ENCODE measurements at regions not wholly inside any gene's neighbourhood (a gene's known extent, or its start where the extent isn't known, plus 50 kb on each side); places are given as distances from the start of the nearest gene placed in this dataset.

DNA sequence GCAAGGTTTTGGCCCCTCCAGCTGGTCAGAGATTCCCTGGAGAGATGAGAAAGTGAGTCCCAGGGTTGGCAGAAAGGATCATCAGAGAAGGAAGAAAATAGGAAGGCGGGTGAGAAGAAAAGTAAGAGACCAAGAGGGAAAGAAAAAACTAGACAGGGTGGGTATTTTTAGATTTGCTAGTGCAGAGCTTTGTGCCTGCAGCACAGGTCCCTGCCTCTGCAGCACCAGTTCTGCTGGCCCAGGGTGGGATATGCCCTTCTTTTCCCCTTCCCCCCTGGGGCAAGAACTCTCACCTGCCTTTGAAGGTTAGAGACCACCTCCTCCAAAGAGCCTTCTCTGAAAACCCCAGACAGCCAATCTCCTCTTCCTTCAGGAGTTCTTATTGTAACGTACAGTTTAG, 90.3 kb upstream of the EGFLAM start:
- peaks cover 14% of the 10 kb centered on the region; the same call in 1 of the 2 replicates for H3K4me1 ChIP-seq (ENCODE audit: insufficient read depth, low read length)
- H3K27ac ChIP-seq (ENCODE audit: low read length), result no peak overlapping the region
- no peaks in the 10 kb centered on the region for H3K9me3 ChIP-seq (ENCODE audit: insufficient read depth, low read depth, low read length)
- no peak overlapping the region for H3K9ac ChIP-seq (ENCODE audit: low read depth, low read length)
- H3K27me3 ChIP-seq (ENCODE audit: insufficient read depth, low read length), result peaks cover 29% of the 10 kb centered on the region
- no peaks in the 10 kb centered on the region for H3K36me3 ChIP-seq (ENCODE audit: insufficient read depth, low read depth, low read length)
- 0 out of 2 replicates have a peak overlapping the region, but pooled peaks have one; percentile 13 for H3K4me3 ChIP-seq (ENCODE audit: low read length)

DNA sequence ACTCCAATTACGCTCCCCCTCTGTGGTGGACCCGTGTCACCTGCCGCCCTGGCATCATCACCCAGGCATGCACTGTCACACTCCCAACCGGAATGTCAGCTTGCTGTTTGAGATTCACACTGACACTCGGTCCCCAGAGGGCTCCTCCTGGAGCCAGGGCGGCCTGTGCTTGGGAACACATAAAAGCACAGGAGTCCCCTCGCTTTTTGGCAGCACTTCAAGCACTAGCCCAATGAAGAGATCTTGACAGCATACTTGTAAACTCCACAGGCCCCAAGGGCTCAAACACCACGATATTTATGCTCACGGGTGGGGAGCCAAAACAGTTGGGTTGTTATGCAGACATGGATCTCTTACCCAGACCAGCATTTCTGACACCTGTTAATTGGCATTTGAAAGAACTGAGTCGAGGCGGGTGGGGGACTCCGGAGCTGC, 90.8 kb upstream of the EGFLAM start:
- Histone ChIP-seq H3K27ac (ENCODE audit: low read length) (no peak overlapping the region), H3K27me3 (ENCODE audit: insufficient read depth, low read length) (peaks cover 29% of the 10 kb centered on the region), H3K36me3 (ENCODE audit: insufficient read depth, low read depth, low read length) (no peaks in the 10 kb centered on the region), H3K9ac (ENCODE audit: low read depth, low read length) (no peak overlapping the region), H3K4me1 (ENCODE audit: insufficient read depth, low read length) (peaks cover 14% of the 10 kb centered on the region; the same call in 1 of the 2 replicates), H3K4me3 (ENCODE audit: low read length) (peak overlapping the region; percentile 13; the same call in 1 of the 2 replicates), H3K9me3 (ENCODE audit: insufficient read depth, low read depth, low read length) (no peaks in the 10 kb centered on the region)

DNA sequence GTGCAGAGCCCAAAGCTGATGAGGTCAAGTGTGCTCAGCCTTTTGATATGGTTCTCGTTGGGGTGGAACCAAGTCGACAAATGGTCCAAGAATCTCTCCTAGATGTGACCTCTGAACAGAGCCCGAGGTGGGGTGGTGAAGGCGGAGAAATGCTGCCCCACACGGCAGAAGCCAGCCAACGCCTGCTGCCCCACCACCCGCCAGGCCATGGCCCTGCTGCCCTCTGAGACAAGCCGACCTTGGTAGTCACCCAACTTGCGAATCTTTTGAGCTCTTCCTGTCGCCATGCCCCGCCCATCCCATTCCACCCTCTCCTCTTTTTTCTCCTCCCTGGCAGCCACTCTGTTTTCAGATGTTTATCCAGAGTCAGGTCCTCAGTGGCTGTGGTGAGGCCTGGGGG, 91.5 kb upstream of the EGFLAM start:
- no peak overlapping the region for H3K27ac ChIP-seq (ENCODE audit: low read length)
- no peak overlapping the region for H3K9ac ChIP-seq (ENCODE audit: low read depth, low read length)
- peaks cover 14% of the 10 kb centered on the region; the same call in 1 of the 2 replicates for H3K4me1 ChIP-seq (ENCODE audit: insufficient read depth, low read length)
- no peak overlapping the region for H3K4me3 ChIP-seq (ENCODE audit: low read length)
- no peaks in the 10 kb centered on the region for H3K9me3 ChIP-seq (ENCODE audit: insufficient read depth, low read depth, low read length)
- no peaks in the 10 kb centered on the region for H3K36me3 ChIP-seq (ENCODE audit: insufficient read depth, low read depth, low read length)
- peaks cover 29% of the 10 kb centered on the region for H3K27me3 ChIP-seq (ENCODE audit: insufficient read depth, low read length)

DNA sequence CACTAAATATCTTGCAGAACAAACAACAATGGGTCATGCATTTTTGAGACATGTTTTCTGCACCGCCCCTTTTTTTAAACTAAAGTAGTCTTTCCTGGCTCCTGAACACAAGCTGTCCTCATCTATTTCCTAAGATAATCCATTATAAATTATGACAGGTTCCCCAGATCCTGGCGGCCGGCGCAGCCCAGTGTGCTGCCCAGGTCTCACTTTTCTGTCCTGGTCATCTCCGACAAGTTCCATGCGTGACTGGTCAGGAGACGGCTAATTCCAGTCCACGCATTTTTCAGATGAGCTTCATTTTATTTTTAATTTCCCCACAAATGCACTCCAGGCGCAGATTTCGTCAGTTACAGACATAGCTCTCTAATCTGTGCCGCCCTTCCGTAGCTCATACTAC, 92.9 kb upstream of the EGFLAM start:
- Histone ChIP-seq H3K4me1 (ENCODE audit: insufficient read depth, low read length) (peaks cover 14% of the 10 kb centered on the region; the same call in 1 of the 2 replicates), H3K27me3 (ENCODE audit: insufficient read depth, low read length) (peaks cover 29% of the 10 kb centered on the region), H3K9ac (ENCODE audit: low read depth, low read length) (no peak overlapping the region), H3K4me3 (ENCODE audit: low read length) (no peak overlapping the region), H3K36me3 (ENCODE audit: insufficient read depth, low read depth, low read length) (no peaks in the 10 kb centered on the region), H3K27ac (ENCODE audit: low read length) (no peak overlapping the region), H3K9me3 (ENCODE audit: insufficient read depth, low read depth, low read length) (no peaks in the 10 kb centered on the region; the same call in 1 of the 2 replicates)

DNA sequence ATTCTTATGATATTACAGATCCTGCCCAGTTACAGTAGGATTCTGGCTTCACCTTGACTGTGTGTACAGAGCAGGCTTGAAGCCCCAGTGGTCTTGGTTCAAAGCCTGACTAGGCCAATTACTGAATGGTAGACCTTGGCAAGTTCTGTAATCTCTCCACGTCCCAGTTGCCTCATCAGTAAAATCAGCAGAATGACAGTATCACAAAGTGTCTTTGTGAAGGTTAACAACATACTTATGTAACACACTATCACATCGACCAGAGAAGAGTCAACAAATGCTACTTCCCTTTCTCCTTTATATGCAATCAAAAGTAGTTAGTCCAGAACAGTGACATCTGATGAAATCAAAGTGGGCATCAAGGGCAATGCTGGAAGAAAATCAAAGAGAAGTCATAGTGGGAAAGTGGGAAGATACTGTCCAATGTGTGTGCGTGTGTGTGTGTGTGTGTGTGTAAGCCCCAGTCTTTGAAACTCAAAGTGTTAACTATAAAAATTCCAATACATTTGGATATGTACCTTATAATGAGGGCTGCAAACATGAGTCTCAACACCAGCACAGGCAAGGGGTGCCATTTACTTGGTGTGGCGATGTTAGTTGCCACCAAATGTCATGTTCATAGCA, 93.5 kb upstream of the EGFLAM start:
- Histone ChIP-seq H3K36me3 (ENCODE audit: insufficient read depth, low read depth, low read length) (no peaks in the 10 kb centered on the region), H3K9ac (ENCODE audit: low read depth, low read length) (no peak overlapping the region), H3K4me3 (ENCODE audit: low read length) (no peak overlapping the region), H3K27me3 (ENCODE audit: insufficient read depth, low read length) (peaks cover 29% of the 10 kb centered on the region), H3K9me3 (ENCODE audit: insufficient read depth, low read depth, low read length) (no peaks in the 10 kb centered on the region; the same call in 1 of the 2 replicates), H3K4me1 (ENCODE audit: insufficient read depth, low read length) (peaks cover 14% of the 10 kb centered on the region; the same call in 1 of the 2 replicates), H3K27ac (ENCODE audit: low read length) (no peak overlapping the region)

DNA sequence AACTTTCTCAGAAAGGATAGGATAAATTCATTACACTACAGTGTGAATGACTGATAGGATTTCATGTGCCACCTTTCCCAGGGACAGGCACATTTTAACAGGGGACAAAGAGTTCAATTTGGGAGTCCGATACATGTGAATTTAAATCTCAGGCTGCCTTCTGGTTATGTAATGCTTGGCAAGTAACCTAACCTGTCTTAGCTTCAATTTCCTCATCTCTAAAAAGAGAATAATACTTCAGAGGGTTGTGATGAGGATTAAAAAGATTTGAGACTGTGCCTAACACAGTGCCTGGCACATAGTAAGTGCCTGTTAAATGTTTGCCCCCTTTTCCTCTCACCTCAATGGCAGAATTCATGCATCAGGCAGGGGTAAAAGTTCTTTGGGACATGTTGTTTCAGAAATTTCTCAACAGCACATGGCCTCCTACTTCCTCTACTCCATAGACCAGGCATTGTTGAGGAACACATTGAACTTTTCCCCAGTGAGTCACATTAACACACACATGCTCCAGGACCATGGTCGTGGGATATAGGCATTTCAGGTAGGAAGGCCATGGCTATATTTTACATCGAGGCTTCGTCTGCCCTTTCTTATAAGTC, 94.6 kb upstream of the EGFLAM start:
- Histone ChIP-seq H3K4me3 (ENCODE audit: low read length) (no peak overlapping the region), H3K27me3 (ENCODE audit: insufficient read depth, low read length) (peaks cover 28% of the 10 kb centered on the region), H3K9me3 (ENCODE audit: insufficient read depth, low read depth, low read length) (no peaks in the 10 kb centered on the region; the same call in 1 of the 2 replicates), H3K36me3 (ENCODE audit: insufficient read depth, low read depth, low read length) (no peaks in the 10 kb centered on the region), H3K27ac (ENCODE audit: low read length) (no peak overlapping the region), H3K4me1 (ENCODE audit: insufficient read depth, low read length) (peaks cover 14% of the 10 kb centered on the region; the same call in 1 of the 2 replicates), H3K9ac (ENCODE audit: low read depth, low read length) (no peak overlapping the region)

DNA sequence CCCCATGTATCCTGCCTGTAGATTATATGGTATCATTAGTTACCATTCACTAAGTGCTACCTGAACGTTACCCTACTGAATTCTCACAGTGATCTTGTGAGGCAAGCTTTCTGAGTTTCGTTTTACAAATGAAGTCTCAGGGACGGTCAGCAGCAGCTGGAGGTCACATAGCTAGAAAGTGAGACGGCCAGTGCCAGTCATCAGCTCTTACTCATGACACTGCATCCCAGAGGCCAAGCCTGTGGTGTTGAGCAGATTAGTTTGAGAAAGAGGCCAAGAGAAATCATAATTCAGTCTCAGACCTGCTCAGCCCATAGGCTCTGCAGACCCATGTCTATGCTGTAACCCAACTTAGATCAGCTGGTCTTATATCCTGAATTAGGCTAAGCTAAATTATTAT, 95.7 kb upstream of the EGFLAM start:
- Histone ChIP-seq H3K4me3 (ENCODE audit: low read length) (no peak overlapping the region), H3K27me3 (ENCODE audit: insufficient read depth, low read length) (peaks cover 19% of the 10 kb centered on the region)

DNA sequence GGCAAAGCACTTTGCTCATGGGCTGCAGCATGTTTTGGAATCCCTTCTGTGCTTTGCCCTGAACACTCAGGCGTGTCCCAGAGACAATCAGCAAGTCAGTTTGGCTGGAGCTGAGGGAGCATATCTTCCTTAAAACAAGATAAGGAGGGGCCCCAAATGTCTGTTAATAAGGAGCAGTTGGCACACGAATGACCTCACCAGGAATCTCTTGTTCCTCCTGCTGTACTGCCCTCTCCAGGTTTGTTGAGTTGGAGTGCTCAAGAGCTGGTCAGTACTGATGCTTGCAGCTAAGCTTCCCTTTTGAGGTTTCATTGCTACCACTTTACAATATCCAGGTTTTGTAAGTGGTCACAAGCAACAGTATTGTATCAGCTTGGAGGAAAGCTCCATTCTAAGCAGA, 101.3 kb upstream of the EGFLAM start:
- H3K9ac ChIP-seq (ENCODE audit: low read depth, low read length), result no peak overlapping the region
- no peaks in the 10 kb centered on the region; the same call in 1 of the 2 replicates for H3K9me3 ChIP-seq (ENCODE audit: insufficient read depth, low read depth, low read length)
- H3K36me3 ChIP-seq (ENCODE audit: insufficient read depth, low read depth, low read length), result no peaks in the 10 kb centered on the region
- H3K4me3 ChIP-seq (ENCODE audit: low read length), result no peak overlapping the region
- H3K4me1 ChIP-seq (ENCODE audit: insufficient read depth, low read length), result no peaks in the 10 kb centered on the region
- no peaks in the 10 kb centered on the region for H3K27me3 ChIP-seq (ENCODE audit: insufficient read depth, low read length)
- no peak overlapping the region for H3K27ac ChIP-seq (ENCODE audit: low read length)

More for the DNA sequence above, 95.7 kb upstream of the EGFLAM start:
- Histone ChIP-seq H3K27ac (ENCODE audit: low read length) (no peak overlapping the region), H3K4me1 (ENCODE audit: insufficient read depth, low read length) (peaks cover 11% of the 10 kb centered on the region; the same call in 1 of the 2 replicates), H3K9me3 (ENCODE audit: insufficient read depth, low read depth, low read length) (no peaks in the 10 kb centered on the region; the same call in 1 of the 2 replicates), H3K36me3 (ENCODE audit: insufficient read depth, low read depth, low read length) (no peaks in the 10 kb centered on the region), H3K9ac (ENCODE audit: low read depth, low read length) (no peak overlapping the region)

DNA sequence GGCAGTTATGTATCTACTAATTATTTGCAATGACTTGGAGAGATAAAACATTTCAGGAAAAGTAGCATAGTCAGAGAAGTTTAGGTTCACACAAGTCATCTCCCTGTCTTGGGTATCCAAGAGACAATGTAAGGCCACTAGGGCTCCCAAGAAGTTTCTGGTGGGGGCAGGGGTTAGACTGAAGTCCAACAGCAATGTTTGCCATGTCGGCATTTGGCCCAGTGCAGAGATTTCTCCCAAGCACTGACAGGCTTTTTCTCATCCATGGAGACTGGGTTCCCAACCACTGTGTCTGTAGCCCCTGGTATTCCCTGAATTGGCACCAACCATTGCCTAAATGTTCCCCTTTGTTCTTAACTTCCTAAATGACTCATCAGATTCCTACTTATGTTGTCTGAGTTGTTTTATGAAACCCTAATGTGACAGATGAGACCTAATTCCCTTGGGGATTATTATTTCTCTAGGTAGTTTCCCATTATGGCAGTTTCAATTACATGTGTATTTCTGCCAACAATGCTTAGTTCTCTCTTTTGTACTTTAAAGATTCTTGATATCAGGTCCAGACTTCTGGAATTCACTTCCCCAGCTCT, 103.6 kb upstream of the EGFLAM start:
- Histone ChIP-seq H3K4me3 (ENCODE audit: low read length) (no peak overlapping the region), H3K27me3 (ENCODE audit: insufficient read depth, low read length) (no peaks in the 10 kb centered on the region), H3K4me1 (ENCODE audit: insufficient read depth, low read length) (no peaks in the 10 kb centered on the region), H3K9ac (ENCODE audit: low read depth, low read length) (no peak overlapping the region), H3K27ac (ENCODE audit: low read length) (no peak overlapping the region), H3K9me3 (ENCODE audit: insufficient read depth, low read depth, low read length) (no peaks in the 10 kb centered on the region), H3K36me3 (ENCODE audit: insufficient read depth, low read depth, low read length) (no peaks in the 10 kb centered on the region)

DNA sequence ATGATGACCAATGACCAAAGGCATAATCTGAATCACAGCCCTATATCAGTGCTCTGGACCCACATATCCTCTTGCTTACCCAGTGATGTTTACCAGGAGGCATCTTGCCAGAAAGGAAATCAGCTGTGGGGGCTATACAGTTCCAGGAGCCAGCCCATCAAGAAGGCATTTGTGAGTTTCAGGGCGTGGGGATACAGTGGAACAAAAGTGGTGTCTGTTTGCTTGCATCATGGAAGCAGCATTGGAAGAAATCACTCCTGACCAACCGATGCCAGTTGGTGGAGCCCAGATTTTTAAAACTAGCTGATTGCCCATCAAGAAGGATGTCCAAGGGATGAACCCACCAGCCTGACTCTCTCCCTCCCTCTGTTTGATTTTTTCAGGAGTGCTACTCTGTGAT, 106.5 kb upstream of the EGFLAM start:
- no peak overlapping the region for H3K27ac ChIP-seq (ENCODE audit: low read length)
- no peaks in the 10 kb centered on the region for H3K9me3 ChIP-seq (ENCODE audit: insufficient read depth, low read depth, low read length)
- H3K9ac ChIP-seq (ENCODE audit: low read depth, low read length), result no peak overlapping the region
- no peaks in the 10 kb centered on the region for H3K27me3 ChIP-seq (ENCODE audit: insufficient read depth, low read length)
- no peaks in the 10 kb centered on the region for H3K4me1 ChIP-seq (ENCODE audit: insufficient read depth, low read length)
- H3K4me3 ChIP-seq (ENCODE audit: low read length), result no peak overlapping the region
- no peaks in the 10 kb centered on the region for H3K36me3 ChIP-seq (ENCODE audit: insufficient read depth, low read depth, low read length)

DNA sequence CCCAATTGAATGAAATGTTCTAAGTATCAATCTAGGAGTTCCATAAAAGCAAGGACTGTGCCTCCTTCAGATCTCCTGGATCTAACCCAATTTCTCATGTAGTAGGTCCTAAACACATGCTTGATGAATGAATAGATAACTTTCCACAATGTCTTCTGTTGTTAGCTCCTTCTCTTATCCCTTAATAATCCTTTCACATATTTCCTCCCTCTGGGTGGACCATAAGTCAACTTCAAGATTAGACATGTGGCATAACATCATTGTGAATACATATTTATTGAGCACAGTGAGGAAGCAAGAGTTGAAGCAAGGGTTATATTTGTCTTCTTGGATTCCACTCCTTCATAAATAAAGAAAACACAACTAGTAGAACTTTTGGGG, 108.6 kb upstream of the EGFLAM start:
- Histone ChIP-seq H3K9ac (ENCODE audit: low read depth, low read length) (no peak overlapping the region), H3K4me1 (ENCODE audit: insufficient read depth, low read length) (no peaks in the 10 kb centered on the region), H3K36me3 (ENCODE audit: insufficient read depth, low read depth, low read length) (no peaks in the 10 kb centered on the region), H3K9me3 (ENCODE audit: insufficient read depth, low read depth, low read length) (no peaks in the 10 kb centered on the region), H3K27ac (ENCODE audit: low read length) (no peak overlapping the region), H3K4me3 (ENCODE audit: low read length) (no peak overlapping the region), H3K27me3 (ENCODE audit: insufficient read depth, low read length) (no peaks in the 10 kb centered on the region)

All from iPS-20b (cell line).